CD14-positive monocyte (primary cell): ENCODE measurements at regions not wholly inside any gene's neighbourhood (a gene's known extent, or its start where the extent isn't known, plus 50 kb on each side); places are given as distances from the start of the nearest gene placed in this dataset.

Experiments used
- DNase-seq, 3 donors: peaks; one replicate each; pipeline ENCODE4 v3.0.0-alpha.2; 2011 to 2022
- H2AFZ ChIP-seq: 2 replicates; pipeline ENCODE4 v1.6.0; 2012; ENCODE audit warnings: mild to moderate bottlenecking, low read depth, low read length, inconsistent platforms; ENCODE audit not compliant: insufficient read depth, poor library complexity, severe bottlenecking
- H3K27ac ChIP-seq, 2 donors: 1 replicate in 1 of 2; 2 replicates in 1 of 2; pipeline ENCODE4 v1.5.1; 2012 to 2013; ENCODE audit warnings: low read length in 2 of 2, control low read depth in 1 of 2, inconsistent platforms in 1 of 2, low read depth in 1 of 2, mild to moderate bottlenecking in 1 of 2
- H3K27me3 ChIP-seq, 2 donors: one replicate each; pipeline versions ENCODE4 v1.6.0 to v1.6.1; 2011 to 2013; ENCODE audit warnings: low read length in 2 of 2; ENCODE audit not compliant: control insufficient read depth in 2 of 2, insufficient read depth in 2 of 2
- H3K36me3 ChIP-seq, 2 donors: replicated peaks in 1 of 2; 1 replicate in 1 of 2; 2 replicates in 1 of 2; pipeline versions ENCODE4 v1.5.1 to v1.6.1; 2012 to 2013; ENCODE audit warnings: low read length in 2 of 2, control low read depth in 1 of 2, inconsistent platforms in 1 of 2, mild to moderate bottlenecking in 1 of 2; ENCODE audit not compliant: insufficient read depth in 2 of 2, control insufficient read depth in 1 of 2
- H3K4me1 ChIP-seq, 2 donors: 1 replicate in 1 of 2; 2 replicates in 1 of 2; pipeline versions ENCODE4 v1.5.1 to v1.6.1; 2012 to 2013; ENCODE audit warnings: low read length in 2 of 2, control low read depth in 1 of 2, inconsistent platforms in 1 of 2, mild to moderate bottlenecking in 1 of 2, moderate library complexity in 1 of 2; ENCODE audit not compliant: insufficient read depth in 2 of 2, control insufficient read depth in 1 of 2
- H3K4me2 ChIP-seq: replicated peaks from 2 replicates; pipeline ENCODE3; 2012; ENCODE audit warnings: low read length, moderate library complexity, mild to moderate bottlenecking; ENCODE audit not compliant: poor library complexity, severe bottlenecking; ENCODE audit errors: extremely low read depth
- H3K4me3 ChIP-seq, 3 experiments: fragments of 200-600 bp in 1 of 3; sonication (generic) in 1 of 3; replicated peaks in 1 of 3; 1 replicate in 2 of 3; 2 replicates in 1 of 3; pipeline ENCODE4 v1.5.1; 2011 to 2013; ENCODE audit warnings: low read length in 3 of 3, mild to moderate bottlenecking in 3 of 3, control low read depth in 2 of 3, low read depth in 2 of 3, inconsistent platforms in 1 of 3, moderate library complexity in 1 of 3
- H3K79me2 ChIP-seq: 2 replicates; pipeline ENCODE4 v1.6.0; 2012; ENCODE audit warnings: mild to moderate bottlenecking, control low read depth, inconsistent platforms, low read length, moderate library complexity; ENCODE audit not compliant: insufficient read depth
- H3K9ac ChIP-seq: 2 replicates; pipeline ENCODE4 v1.6.0; 2017; ENCODE audit warnings: low read length, mild to moderate bottlenecking; ENCODE audit not compliant: insufficient read depth, poor library complexity, severe bottlenecking
- H3K9me3 ChIP-seq, 2 donors: replicated peaks in 1 of 2; 1 replicate in 1 of 2; 2 replicates in 1 of 2; pipeline versions ENCODE4 v1.5.1 to v1.6.1; 2012 to 2013; ENCODE audit warnings: low read length in 2 of 2, control low read depth in 1 of 2; ENCODE audit not compliant: control insufficient read depth in 1 of 2, insufficient read depth in 1 of 2
- H4K20me1 ChIP-seq: 2 replicates; pipeline ENCODE4 v1.6.0; 2012; ENCODE audit warnings: mild to moderate bottlenecking, low read length, control low read depth, moderate library complexity; ENCODE audit not compliant: insufficient read depth
- H3K27ac Mint-ChIP-seq, 7 donors: one replicate each; pipeline ENCODE4 v1.8.0; 2020; ENCODE audit warnings: mild to moderate bottlenecking in 7 of 7, mixed read lengths in 7 of 7, moderate library complexity in 6 of 7, inconsistent platforms in 2 of 7
- H3K27me3 Mint-ChIP-seq, 3 donors: one replicate each; pipeline ENCODE4 v1.8.0; 2021 to 2022; ENCODE audit warnings: low read depth in 3 of 3, mild to moderate bottlenecking in 3 of 3, mixed read lengths in 3 of 3, moderate library complexity in 3 of 3, inconsistent platforms in 1 of 3
- H3K36me3 Mint-ChIP-seq, 2 donors: one replicate each; pipeline ENCODE4 v1.8.0; 2020; ENCODE audit warnings: mixed read lengths in 2 of 2, inconsistent platforms in 1 of 2, mild to moderate bottlenecking in 1 of 2
- H3K4me1 Mint-ChIP-seq: one replicate; pipeline ENCODE4 v1.8.0; 2020; ENCODE audit warnings: mild to moderate bottlenecking, mixed read lengths
- H3K4me3 Mint-ChIP-seq, 2 donors: one replicate each; pipeline ENCODE4 v1.8.0; 2020; ENCODE audit warnings: mild to moderate bottlenecking in 2 of 2, mixed read lengths in 2 of 2, moderate library complexity in 1 of 2
- H3K9me3 Mint-ChIP-seq, 7 donors: one replicate each; pipeline ENCODE4 v1.8.0; 2020 to 2022; ENCODE audit warnings: mixed read lengths in 7 of 7, mild to moderate bottlenecking in 6 of 7, moderate library complexity in 6 of 7, inconsistent platforms in 2 of 7
- WGBS: methylation state at CpG from one replicate; pipeline ENCODE4 v1.1.5; 2013; ENCODE audit warnings: missing lambda C conversion rate; ENCODE audit not compliant: insufficient coverage; 5-methylcytosine and 5-hydroxymethylcytosine counted together
- intact Hi-C, 2 donors: fragments of 100-400 bp; cut with micrococcal nuclease; formaldehyde crosslinking; loops; one replicate each; pipeline versions ENCODE4 v1.15.0 to v1.15.1; 2023
- TF ChIP-seq, protein P1 (sequence below): fragments of 200-600 bp; IDR thresholded peaks from one replicate; pipeline ENCODE4 v1.8.0; 2022; ENCODE audit warnings: antibody characterized with exemption, mild to moderate bottlenecking

DNA sequence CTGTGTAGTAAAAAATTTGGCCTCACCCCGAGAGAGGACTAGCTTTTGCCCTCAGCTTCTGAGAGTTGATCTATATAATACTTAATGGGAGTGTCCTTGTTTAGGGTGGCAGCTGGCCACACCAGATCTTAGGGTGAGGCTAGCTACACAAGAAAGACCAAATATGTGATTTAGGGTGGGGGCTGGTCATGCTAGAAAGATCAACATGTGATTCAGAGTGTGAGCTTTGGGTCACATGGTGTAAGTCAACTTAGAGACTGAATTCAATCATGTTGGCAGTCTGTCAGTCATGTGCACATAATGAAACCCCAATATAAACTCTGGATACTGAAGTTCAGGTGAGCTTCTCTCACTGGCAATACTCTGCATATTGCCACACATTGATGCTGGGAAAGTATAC, 120.7 kb upstream of the DAZL start:
- H3K36me3 Mint-ChIP-seq = no peaks in the 10 kb centered on the region
- Histone ChIP-seq H3K79me2 (no peaks in the 10 kb centered on the region), H3K9ac (no peak overlapping the region), H3K27me3 (no peaks in the 10 kb centered on the region), H4K20me1 (no peaks in the 10 kb centered on the region), H2AFZ (no peak overlapping the region), H3K36me3 (no peaks in the 10 kb centered on the region), H3K9me3 (peaks cover under 1 to 8% of the 10 kb centered on the region in 2 donors), H3K4me1 (no peaks in the 10 kb centered on the region), H3K27ac (no peak overlapping the region), H3K4me3 (no peak overlapping the region), H3K4me2 (no peak overlapping the region)
- H3K4me1 Mint-ChIP-seq = peaks cover 4% of the 10 kb centered on the region
- H3K27me3 Mint-ChIP-seq = no peaks in the 10 kb centered on the region
- TF ChIP-seq, protein P1, sequence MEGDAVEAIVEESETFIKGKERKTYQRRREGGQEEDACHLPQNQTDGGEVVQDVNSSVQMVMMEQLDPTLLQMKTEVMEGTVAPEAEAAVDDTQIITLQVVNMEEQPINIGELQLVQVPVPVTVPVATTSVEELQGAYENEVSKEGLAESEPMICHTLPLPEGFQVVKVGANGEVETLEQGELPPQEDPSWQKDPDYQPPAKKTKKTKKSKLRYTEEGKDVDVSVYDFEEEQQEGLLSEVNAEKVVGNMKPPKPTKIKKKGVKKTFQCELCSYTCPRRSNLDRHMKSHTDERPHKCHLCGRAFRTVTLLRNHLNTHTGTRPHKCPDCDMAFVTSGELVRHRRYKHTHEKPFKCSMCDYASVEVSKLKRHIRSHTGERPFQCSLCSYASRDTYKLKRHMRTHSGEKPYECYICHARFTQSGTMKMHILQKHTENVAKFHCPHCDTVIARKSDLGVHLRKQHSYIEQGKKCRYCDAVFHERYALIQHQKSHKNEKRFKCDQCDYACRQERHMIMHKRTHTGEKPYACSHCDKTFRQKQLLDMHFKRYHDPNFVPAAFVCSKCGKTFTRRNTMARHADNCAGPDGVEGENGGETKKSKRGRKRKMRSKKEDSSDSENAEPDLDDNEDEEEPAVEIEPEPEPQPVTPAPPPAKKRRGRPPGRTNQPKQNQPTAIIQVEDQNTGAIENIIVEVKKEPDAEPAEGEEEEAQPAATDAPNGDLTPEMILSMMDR = no peak
- H3K4me3 Mint-ChIP-seq = no peak overlapping the region
- DNase-seq = no peak
- H3K27ac Mint-ChIP-seq = no peak overlapping the region
- peaks cover 2 to 33% (median 16%) of the 10 kb centered on the region in 7 donors for H3K9me3 Mint-ChIP-seq
- no CpG with 5 or more reads among the region's 1 CpG for WGBS
- intact Hi-C loops = no loop called here

DNA sequence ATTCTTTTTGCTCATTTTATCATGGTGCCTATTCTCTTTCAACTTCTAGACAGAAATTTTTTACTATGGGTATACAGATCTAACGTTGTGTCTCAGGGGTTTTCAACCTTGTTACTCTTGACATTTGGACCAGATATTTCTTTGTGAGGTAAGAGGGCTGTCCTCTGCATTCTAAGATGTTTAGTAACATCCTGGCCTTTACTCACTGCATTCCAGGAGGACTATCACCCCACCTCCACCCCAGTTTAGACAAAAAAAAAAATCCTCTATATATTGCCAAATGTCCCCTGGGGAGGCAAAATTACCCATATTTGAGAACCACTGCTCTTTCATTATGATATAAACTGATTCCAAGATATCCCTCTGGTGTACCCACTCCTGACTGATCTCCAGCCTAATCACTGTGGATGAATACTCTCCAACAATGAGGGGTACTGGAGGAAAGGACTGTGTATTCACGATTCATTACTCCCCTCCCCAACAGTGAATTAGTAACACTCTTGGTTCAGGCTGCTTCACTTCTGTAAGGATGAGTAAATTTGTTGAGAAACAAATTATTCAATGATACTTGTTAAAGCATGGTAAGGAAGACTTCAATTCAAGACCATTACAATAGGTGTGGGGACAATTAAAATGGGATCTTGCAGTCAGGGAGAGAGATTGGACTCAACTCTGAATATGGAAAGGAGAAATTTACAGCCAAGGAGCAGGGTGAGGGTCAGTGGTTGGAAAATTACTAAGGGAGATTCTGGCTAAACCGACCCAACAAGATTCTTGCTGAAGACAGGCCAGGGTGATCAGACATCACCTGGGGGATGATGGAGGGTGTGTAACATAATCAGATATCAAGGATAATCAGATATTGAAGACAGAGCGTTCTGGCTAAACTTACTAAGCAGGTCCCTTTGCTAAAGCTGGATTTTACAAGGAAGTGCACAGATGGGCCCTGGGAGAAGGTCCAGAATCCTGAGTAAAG, 123.8 kb upstream of the DAZL start:
- H3K27ac Mint-ChIP-seq = no peak overlapping the region
- intact Hi-C loops = no loop called here
- no peaks in the 10 kb centered on the region for H4K20me1 ChIP-seq
- no peaks in the 10 kb centered on the region for H3K79me2 ChIP-seq
- H3K36me3 Mint-ChIP-seq = no peaks in the 10 kb centered on the region
- H3K27ac ChIP-seq = no peak overlapping the region
- no peaks in the 10 kb centered on the region for H3K36me3 ChIP-seq
- no peak overlapping the region for H2AFZ ChIP-seq
- no peaks in the 10 kb centered on the region for H3K27me3 ChIP-seq
- 100% methylated on average over 1 of the region's 4 CpGs for WGBS
- no peak overlapping the region for H3K4me2 ChIP-seq
- H3K4me1 ChIP-seq = no peaks in the 10 kb centered on the region
- no peak overlapping the region for H3K9ac ChIP-seq
- TF ChIP-seq, protein P1 = no peak
- peaks cover 0 to 3% (median 0%) of the 10 kb centered on the region in 3 donors for H3K27me3 Mint-ChIP-seq
- H3K9me3 Mint-ChIP-seq = peaks cover 21 to 43% (median 37%) of the 10 kb centered on the region in 7 donors
- H3K4me1 Mint-ChIP-seq = no peaks in the 10 kb centered on the region
- peaks cover 6 to 8% of the 10 kb centered on the region in 2 donors for H3K9me3 ChIP-seq
- no peak overlapping the region for H3K4me3 Mint-ChIP-seq
- H3K4me3 ChIP-seq = no peak overlapping the region
- no peak for DNase-seq
